Stimulated activated CD8-positive, alpha-beta memory T cell treated with anti-CD3 and anti-CD28 coated beads, Interleukin-12 subunit alpha, Interleukin-12 subunit beta, amount 100 ng/mL, for 4 hours (primary cell): ENCODE measurements at regions not wholly inside any gene's neighbourhood (a gene's known extent, or its start where the extent isn't known, plus 50 kb on each side); places are given as distances from the start of the nearest gene placed in this dataset.

Experiments
- DNase-seq: peaks from one replicate; pipeline ENCODE4 v3.0.0-alpha.2; 2020; ENCODE audit warnings: low read depth

GRCh38 chr19:29263305-29264135 lies 50.6 kb upstream of the UQCRFS1 start:
- peak; percentile 22 for DNase-seq

GRCh38 chr19:29264897-29265296 lies 51.9 kb upstream of the UQCRFS1 start:
- DNase-seq = no peak

DNA sequence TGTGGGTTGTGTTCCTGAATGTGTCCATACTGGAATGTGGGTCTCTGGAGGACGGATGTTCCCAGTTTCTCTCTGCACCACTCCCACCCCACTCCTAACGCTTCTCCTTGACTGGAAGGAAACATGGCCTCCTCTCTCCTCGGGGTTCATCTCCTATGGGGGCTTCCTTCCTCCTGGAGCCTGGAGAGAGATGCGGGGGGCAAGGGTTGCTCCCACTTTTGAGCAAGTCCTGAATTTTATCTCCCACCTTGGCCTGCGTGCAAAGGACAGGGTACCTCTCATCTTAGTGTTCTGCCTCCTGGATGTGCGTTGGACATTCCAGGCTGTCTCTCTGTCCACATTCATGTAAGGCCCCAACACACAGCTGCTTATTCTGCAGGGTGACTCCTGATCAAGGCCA lies 52.5 kb upstream of the UQCRFS1 start:
- DNase-seq = no peak

GRCh38 chr19:29266001-29266400 lies 53.0 kb upstream of the UQCRFS1 start:
- DNase-seq = no peak

- no peak for DNase-seq
Observed at GRCh38 chr19:29266603-29267002, 53.7 kb upstream of the UQCRFS1 start.

GRCh38 chr19:29267701-29268100 lies 54.8 kb upstream of the UQCRFS1 start:
- DNase-seq = no peak

- no peak for DNase-seq
Observed at GRCh38 chr19:29268103-29268502, 55.2 kb upstream of the UQCRFS1 start.

DNA sequence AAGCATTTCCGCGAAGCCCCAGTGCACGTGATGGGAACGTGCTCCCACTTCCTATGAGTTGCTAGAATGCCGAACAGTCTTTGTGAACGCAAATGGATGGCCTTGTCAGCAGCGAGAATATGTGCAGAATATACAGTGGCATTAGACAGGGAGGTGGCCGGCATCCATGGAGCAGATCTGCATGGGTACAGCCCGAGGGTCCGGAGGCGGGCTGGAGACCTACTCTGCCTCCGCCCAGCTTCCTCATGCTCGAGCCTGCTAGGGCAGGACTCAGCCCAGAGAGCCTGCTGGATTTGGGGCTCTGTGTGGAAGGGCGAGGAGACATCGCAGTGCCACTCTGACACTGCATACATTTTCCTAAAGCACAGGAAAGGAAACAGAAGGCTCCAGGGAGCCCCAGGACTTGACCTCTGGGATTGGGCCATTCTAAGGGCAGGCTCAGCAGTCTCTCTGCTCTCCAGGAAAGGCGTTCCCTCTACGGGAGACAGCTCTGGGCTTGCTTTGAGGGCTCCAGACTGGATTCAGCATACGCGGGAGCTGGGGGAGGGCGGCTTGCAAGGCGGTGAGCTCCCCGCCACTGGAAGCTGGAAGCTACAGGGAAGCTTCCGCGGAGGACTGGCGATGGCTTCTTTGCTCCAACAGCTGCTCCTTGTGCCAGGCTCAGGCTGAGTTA lies 55.9 kb upstream of the UQCRFS1 start:
- DNase-seq = no peak

DNA sequence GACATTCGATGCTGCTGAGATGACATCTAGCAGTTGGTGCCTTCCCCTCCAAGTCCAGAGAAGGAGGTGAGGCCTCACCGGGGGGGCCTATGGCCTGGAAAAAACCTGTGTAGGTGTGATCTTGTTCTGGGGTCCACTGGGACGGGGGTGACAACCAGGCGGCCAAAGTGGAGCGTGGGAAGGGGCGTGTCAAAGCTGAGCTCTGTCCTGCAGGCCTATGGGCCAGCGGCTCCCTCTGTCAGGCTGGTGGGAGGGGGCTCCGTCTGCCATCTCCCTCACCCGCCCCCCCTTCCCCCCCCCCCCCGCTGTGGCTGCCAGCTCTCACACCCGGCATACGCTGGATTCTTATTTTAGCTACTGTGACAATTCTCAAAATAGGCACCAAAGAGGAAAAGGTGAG lies 56.7 kb upstream of the UQCRFS1 start:
- no peak for DNase-seq

DNA sequence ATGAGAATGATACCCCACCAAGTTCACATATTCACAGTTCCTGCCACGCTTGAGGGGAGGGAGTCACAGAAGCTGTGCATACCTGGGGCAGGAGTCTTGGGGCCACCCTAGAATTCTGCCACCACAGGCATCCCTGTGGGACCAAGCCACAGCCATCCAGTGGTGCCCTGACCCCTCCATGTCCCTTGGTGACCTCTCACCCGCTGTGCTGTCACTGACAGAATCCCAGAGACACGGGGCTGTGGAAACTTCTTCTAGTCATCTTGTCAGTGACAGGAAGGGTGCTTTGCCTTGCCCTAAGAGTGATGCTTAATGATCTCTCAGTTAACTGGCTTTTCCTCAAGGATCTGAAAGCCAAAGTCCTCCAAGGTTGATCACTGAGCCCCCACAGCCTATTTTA lies 58.4 kb upstream of the UQCRFS1 start:
- no peak for DNase-seq

- no peak for DNase-seq
Observed at GRCh38 chr19:29271911-29272310, 59.0 kb upstream of the UQCRFS1 start.

- DNase-seq = no peak
Observed at GRCh38 chr19:29273000-29273640, 60.2 kb upstream of the UQCRFS1 start.

DNA sequence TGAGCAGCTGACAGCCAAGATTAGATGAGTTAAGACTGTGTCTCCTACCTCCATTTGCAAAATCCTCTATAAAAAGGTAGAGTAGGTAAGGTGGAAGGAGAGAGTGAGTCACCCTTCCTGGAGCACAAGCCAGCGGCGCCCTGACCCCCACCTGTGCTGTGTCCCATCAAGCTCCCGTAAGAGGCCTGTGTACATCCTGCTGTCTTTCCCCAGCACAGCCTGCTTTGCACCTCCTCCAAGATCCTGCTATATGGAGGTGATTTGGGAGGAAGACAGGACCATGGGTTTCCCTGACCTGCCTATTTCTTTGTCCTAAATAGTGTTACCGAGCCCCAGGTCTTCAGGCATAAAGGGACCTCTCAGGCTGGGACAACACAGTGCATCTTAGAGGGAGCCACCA lies 62.3 kb upstream of the UQCRFS1 start:
- DNase-seq = no peak

DNA sequence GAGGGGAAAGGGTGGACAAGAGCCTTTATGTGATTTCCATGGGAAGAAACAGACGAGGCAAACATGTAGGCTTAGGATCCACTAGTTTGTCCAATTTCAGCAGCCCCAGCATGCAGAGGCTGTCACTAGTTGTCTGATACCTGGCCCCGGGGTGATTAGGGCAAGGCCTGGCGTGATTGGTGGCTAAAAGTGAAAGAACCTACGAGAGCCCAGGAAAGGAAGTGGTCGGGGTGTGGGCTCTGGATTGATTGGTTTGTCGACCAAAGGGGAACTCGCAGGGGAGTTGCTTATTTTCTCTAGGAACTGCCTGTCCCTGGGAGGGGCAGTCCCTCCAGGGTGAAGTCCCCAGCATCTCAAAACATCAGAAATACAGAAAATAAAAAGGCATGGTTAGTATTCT lies 64.2 kb upstream of the UQCRFS1 start:
- DNase-seq = peak; percentile 17

DNA sequence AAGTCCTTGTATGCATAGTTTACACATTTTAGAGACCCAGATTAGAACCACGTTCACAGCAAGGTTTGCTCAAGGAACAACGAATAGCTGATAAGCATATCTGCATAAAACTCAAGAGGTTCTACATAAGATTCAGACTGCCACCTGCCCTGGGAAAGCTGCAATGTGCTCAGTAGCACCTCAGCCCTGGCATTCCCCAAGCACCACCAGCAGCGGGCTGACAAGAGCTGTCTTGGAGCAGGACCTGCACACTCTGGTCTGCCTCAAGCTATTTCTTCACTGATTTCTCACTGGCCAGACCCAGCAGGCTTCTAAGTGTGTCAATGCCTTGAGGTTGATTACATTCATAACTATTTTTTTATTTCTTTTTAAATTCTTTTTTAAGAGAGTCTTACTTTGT lies 65.8 kb upstream of the UQCRFS1 start:
- DNase-seq = no peak

DNA sequence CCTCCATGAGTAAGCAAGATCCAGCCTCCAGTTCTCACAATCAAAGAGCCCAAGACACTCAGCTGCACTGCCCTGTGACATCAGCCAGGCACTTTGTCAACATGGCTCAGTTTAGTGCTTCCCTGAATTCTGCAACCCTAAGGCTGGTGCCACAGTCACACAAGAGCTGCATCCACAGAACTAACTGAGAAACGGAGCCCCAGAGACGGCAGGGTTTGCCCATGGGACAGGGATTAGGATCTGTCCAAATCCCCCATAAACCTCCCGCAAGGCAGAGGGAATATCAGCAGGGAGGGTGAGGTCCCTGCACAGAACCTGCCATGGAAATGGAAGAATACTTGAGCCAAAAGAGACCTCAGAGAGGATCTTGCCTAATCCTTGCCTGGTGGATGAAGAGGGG lies 70.4 kb upstream of the UQCRFS1 start:
- no peak for DNase-seq

GRCh38 chr19:29285187-29285687 lies 72.3 kb upstream of the UQCRFS1 start:
- no peak for DNase-seq

GRCh38 chr19:29285878-29286277 lies 72.9 kb upstream of the UQCRFS1 start:
- no peak for DNase-seq

DNA sequence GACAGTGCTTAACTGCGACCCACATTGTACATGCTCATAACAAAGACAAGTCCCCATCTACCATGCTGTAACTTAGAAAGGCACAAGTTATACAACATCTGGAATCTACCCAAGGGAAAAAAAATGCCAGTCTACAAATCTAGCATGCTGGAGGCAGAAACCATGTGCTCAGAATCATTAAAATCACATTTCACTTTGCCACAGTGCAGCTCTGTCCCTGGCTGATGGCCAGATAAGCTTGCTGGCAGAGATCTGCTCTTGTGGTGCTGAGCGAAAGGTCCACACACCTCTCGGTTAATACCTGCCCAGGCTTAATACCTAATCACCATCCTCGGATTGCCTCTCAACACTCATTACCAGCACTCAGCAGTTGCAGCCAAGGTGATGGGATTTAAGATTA lies 74.1 kb upstream of the UQCRFS1 start:
- no peak for DNase-seq

DNA sequence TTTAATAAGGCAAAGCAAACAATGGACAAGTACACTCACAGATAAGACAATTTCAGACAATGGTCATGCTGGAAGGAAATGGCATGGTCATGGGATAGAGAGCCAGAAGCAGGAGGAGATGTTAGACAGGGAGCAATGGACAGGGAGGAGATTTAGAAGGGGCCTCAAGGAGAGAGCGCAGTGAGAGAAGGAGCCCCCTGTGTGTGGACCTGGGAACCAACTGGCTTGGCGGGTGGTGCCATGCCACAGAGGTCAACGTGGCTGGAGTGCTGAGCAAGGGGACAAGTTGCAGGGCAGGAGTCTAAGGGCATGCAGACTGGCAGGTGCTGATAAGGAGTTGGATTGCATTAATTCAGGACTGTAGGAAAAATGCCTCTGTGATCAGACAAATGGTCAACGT lies 75.3 kb upstream of the UQCRFS1 start:
- DNase-seq = no peak

- no peak for DNase-seq
Observed at GRCh38 chr19:29289020-29289419, 76.1 kb upstream of the UQCRFS1 start.

DNA sequence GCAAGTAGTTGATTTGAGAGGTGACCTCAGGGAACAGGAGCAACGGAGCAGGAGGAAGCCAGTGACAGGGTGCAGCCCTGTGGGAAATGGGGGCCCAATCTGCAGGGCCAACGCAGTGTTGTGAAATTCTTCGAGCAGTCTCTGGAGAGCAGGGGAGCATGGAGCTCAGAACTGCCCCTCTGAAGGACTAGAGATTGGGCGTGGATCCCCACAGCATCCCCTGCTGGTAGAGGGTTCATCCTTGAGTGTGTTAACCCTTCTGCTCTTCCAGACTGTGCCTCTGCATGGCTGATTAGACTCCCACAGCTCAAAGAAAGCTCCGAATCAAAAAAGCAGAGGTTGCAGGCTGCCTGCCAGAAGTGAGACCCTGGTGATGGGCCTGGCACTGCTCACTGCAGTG lies 77.9 kb upstream of the UQCRFS1 start:
- no peak for DNase-seq

GRCh38 chr19:29292153-29292552 lies 79.2 kb upstream of the UQCRFS1 start:
- no peak for DNase-seq
